ENCODE measurements at regions not wholly inside any gene's neighbourhood (a gene's known extent, or its start where the extent isn't known, plus 50 kb on each side); places are given as distances from the start of the nearest gene placed in this dataset.
"Not testable (repeated sequence)": the region's sequence is repeated elsewhere in the genome, so short reads cannot be mapped to it uniquely, and the experiment has no call there.

GRCh38 chr4:9704126-9704525 lies 77.3 kb upstream of the DRD5 start:
- H3K27ac Mint-ChIP-seq: peak overlapping the region; percentile 41
- not testable (repeated sequence) for H3K36me3 Mint-ChIP-seq (ENCODE audit: low read depth); ATAC-seq (replicated peaks); H3K4me1 Mint-ChIP-seq; H3K27me3 Mint-ChIP-seq; H3K4me3 Mint-ChIP-seq; H3K9me3 Mint-ChIP-seq

DNA sequence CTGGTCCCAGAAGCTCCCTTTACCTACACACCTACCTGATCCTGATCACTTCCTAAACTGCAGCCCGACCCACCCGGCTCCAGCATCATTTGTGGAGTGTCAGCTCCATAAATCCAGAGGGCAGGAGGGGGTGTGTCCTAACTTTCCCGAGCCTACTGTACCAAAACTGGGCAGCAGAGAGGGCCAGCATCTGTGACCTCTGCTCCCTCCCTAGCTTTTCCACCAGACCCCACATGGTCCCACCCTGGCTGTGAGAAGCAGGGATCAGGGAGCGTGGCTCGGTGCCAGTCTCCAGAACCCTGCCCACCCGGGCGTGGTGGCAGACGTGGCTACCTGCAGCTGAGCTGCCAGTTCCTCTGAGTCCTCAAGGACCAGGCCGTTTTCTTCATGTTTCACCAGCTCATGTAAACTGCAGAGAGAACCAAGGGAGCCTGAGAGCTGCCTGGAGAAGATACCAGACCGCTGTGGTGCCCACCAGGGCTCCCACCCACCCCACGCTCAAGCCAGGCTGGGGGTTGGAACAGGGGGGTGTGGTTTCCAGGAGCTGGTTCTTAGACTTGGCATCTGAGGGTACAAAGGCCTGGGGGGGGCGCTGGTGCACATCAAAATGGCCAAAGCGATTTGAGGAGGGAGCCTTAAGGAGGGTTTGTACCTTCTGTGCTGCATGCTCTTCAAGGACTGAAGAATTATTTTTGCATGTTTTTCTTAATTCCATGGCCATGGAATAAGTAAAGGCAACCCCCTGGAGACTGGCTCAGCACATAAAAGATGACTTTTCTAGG lies 76.7 kb upstream of the DRD5 start:
- H3K4me3 Mint-ChIP-seq: no peak overlapping the region
- H3K27ac Mint-ChIP-seq: no peak overlapping the region
- H3K36me3 Mint-ChIP-seq (ENCODE audit: low read depth): no peaks in the 10 kb centered on the region
- no peaks in the 10 kb centered on the region for H3K9me3 Mint-ChIP-seq
- ATAC-seq (replicated peaks): no peak
- H3K4me1 Mint-ChIP-seq: peaks cover 10% of the 10 kb centered on the region
- no peaks in the 10 kb centered on the region for H3K27me3 Mint-ChIP-seq

- H3K36me3 Mint-ChIP-seq (ENCODE audit: low read depth); ATAC-seq (replicated peaks); H3K27me3 Mint-ChIP-seq; H3K27ac Mint-ChIP-seq; H3K9me3 Mint-ChIP-seq; H3K4me3 Mint-ChIP-seq; H3K4me1 Mint-ChIP-seq: not testable (repeated sequence)
Measured at GRCh38 chr4:9707281-9707680, 74.2 kb upstream of the DRD5 start.

- H3K9me3 Mint-ChIP-seq, H3K27ac Mint-ChIP-seq: not testable (repeated sequence)
Measured at GRCh38 chr4:9707936-9708335, 73.5 kb upstream of the DRD5 start.

DNA sequence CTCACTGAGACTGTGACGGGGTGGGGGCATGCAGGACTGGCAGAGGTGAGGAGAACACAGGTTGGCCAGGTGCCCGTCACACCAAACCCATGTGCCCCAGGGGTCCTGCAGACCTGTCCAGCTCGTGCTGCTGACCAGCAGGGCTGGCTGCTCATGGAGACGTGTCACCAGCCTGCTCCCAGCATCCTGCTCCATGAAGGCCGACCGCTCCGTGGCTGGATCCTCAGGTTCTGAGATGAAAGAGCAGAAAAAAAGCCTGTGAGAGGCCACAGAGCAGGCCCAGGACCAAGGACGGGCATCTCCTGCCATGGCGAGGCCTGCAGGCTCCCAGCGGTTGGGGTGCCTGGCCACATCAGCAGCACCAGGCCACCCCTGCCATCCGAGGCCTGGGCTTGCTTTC lies 71.7 kb upstream of the DRD5 start:
- no peaks in the 10 kb centered on the region for H3K36me3 Mint-ChIP-seq (ENCODE audit: low read depth)
- no peak overlapping the region for H3K27ac Mint-ChIP-seq
- no peak overlapping the region for H3K4me3 Mint-ChIP-seq
- ATAC-seq (replicated peaks): no peak
- no peaks in the 10 kb centered on the region for H3K9me3 Mint-ChIP-seq
- H3K4me1 Mint-ChIP-seq: no peaks in the 10 kb centered on the region
- no peaks in the 10 kb centered on the region for H3K27me3 Mint-ChIP-seq

More at GRCh38 chr4:9707936-9708335, 73.5 kb upstream of the DRD5 start:
- H3K4me3 Mint-ChIP-seq; H3K27me3 Mint-ChIP-seq; ATAC-seq (replicated peaks); H3K36me3 Mint-ChIP-seq (ENCODE audit: low read depth); H3K4me1 Mint-ChIP-seq: not testable (repeated sequence)

DNA sequence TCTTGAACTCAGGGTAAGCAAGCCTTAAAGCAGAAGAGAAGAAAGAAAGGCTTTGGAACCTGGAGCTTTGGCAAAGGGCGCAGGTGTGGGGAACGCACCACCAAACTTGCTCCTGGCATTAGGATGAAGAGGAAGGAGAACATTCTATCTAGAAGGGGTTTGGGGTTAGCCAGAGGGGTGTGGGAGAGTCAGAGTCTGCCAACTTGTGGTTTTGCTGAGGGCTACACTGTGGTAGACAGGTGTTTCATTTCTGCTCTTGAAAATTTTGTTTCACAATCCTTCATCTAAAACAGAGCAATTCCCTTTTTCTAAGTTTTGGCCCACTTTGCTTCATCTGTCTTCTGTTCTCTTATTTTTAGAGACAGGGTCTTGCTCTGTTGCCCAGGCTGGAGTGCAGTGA lies 66.2 kb upstream of the DRD5 start:
- ATAC-seq (replicated peaks); H3K9me3 Mint-ChIP-seq; H3K36me3 Mint-ChIP-seq (ENCODE audit: low read depth); H3K27ac Mint-ChIP-seq; H3K4me3 Mint-ChIP-seq; H3K4me1 Mint-ChIP-seq: not testable (repeated sequence)
- peaks cover 11% of the 10 kb centered on the region for H3K27me3 Mint-ChIP-seq

GRCh38 chr4:9716093-9716492 lies 65.3 kb upstream of the DRD5 start:
- Mint-ChIP-seq H3K9me3 (no peaks in the 10 kb centered on the region), H3K4me3 (no peak overlapping the region), H3K4me1 (no peaks in the 10 kb centered on the region), H3K27me3 (peaks cover 15% of the 10 kb centered on the region), H3K36me3 (ENCODE audit: low read depth) (no peaks in the 10 kb centered on the region), H3K27ac (no peak overlapping the region)
- no peak for ATAC-seq (replicated peaks)

- H3K27ac Mint-ChIP-seq; H3K4me3 Mint-ChIP-seq; H3K4me1 Mint-ChIP-seq; H3K9me3 Mint-ChIP-seq; ATAC-seq (replicated peaks); H3K36me3 Mint-ChIP-seq (ENCODE audit: low read depth): not testable (repeated sequence)
- peaks cover 19% of the 10 kb centered on the region for H3K27me3 Mint-ChIP-seq
Measured at GRCh38 chr4:9718246-9718939, 63.0 kb upstream of the DRD5 start.

GRCh38 chr4:9722131-9722530 lies 59.3 kb upstream of the DRD5 start:
- not testable (repeated sequence) for H3K9me3 Mint-ChIP-seq

More at GRCh38 chr4:9722131-9722530, 59.3 kb upstream of the DRD5 start:
- ATAC-seq (replicated peaks); H3K27ac Mint-ChIP-seq; H3K4me1 Mint-ChIP-seq; H3K36me3 Mint-ChIP-seq (ENCODE audit: low read depth); H3K4me3 Mint-ChIP-seq: not testable (repeated sequence)
- peaks cover 19% of the 10 kb centered on the region for H3K27me3 Mint-ChIP-seq

All from activated T-helper 17 cell treated with anti-CD3 and anti-CD28 coated beads, Interleukin-2, amount 50 U/mL, for 72 hours (primary cell).